ENCODE measurements at regions not wholly inside any gene's neighbourhood (a gene's known extent, or its start where the extent isn't known, plus 50 kb on each side); places are given as distances from the start of the nearest gene placed in this dataset.

GRCh38 chr5:105816961-105817360 lies 1853.8 kb downstream of the EFNA5 start:
- ChIA-PET POLR2A (no interaction called here), CTCF (no interaction called here)
- TF ChIP-seq PKNOX1 (IDR thresholded peaks at IDR 0.05), result no peak
- no peak for TF ChIP-seq SP1 (IDR thresholded peaks at IDR 0.05)
- no peak for DNase-seq (ENCODE audit: extremely low spot score)

- POLR2A ChIA-PET, result no interaction called here
- CTCF ChIA-PET, result no interaction called here
- no peak for DNase-seq (ENCODE audit: extremely low spot score)
- no peak for TF ChIP-seq LEF1 (IDR thresholded peaks at IDR 0.05; ENCODE audit: borderline replicate concordance)
- TF ChIP-seq HDGF (IDR thresholded peaks at IDR 0.05; ENCODE audit: borderline replicate concordance), result no peak
- TF ChIP-seq CTBP1 (IDR thresholded peaks at IDR 0.05; ENCODE audit: borderline replicate concordance), result no peak
- TF ChIP-seq ELF4 (IDR thresholded peaks at IDR 0.05), result no peak
- no peak for TF ChIP-seq SP1 (IDR thresholded peaks at IDR 0.05)
- TF ChIP-seq FOXM1 (IDR thresholded peaks at IDR 0.05; ENCODE audit: borderline replicate concordance), result no peak
- TF ChIP-seq FOXA1 (IDR thresholded peaks at IDR 0.05), result no peak
- TF ChIP-seq BHLHE40 (IDR thresholded peaks at IDR 0.05; ENCODE audit: borderline replicate concordance), result no peak
- TF ChIP-seq SUZ12 (IDR thresholded peaks at IDR 0.05), result no peak
These were observed 1858.4 kb downstream of the EFNA5 start for GRCh38 chr5:105812304-105812703.

GRCh38 chr5:105807951-105808350 lies 1862.8 kb downstream of the EFNA5 start:
- CTCF ChIA-PET, result no interaction called here
- DNase-seq (ENCODE audit: extremely low spot score), result no peak
- POLR2A ChIA-PET, result no interaction called here
- no peak for TF ChIP-seq SUZ12 (IDR thresholded peaks at IDR 0.05)
- no peak for TF ChIP-seq L3MBTL2 (conservative IDR thresholded peaks at IDR 0.05)
- TF ChIP-seq FOXM1 (IDR thresholded peaks at IDR 0.05; ENCODE audit: borderline replicate concordance), result no peak
- TF ChIP-seq FOXK2 (IDR thresholded peaks at IDR 0.05), result no peak
- no peak for TF ChIP-seq NFRKB (IDR thresholded peaks at IDR 0.05)
- no peak for TF ChIP-seq TARDBP (IDR thresholded peaks at IDR 0.05)
- no peak for TF ChIP-seq FOXA1 (IDR thresholded peaks at IDR 0.05)
- TF ChIP-seq SP1 (IDR thresholded peaks at IDR 0.05), result no peak
- no peak for TF ChIP-seq BHLHE40 (IDR thresholded peaks at IDR 0.05; ENCODE audit: borderline replicate concordance)
- no peak for TF ChIP-seq PKNOX1 (IDR thresholded peaks at IDR 0.05)
- no peak for TF ChIP-seq CTBP1 (IDR thresholded peaks at IDR 0.05; ENCODE audit: borderline replicate concordance)
- TF ChIP-seq LEF1 (IDR thresholded peaks at IDR 0.05; ENCODE audit: borderline replicate concordance), result no peak
- no peak for TF ChIP-seq HDGF (IDR thresholded peaks at IDR 0.05; ENCODE audit: borderline replicate concordance)
- TF ChIP-seq ZNF384 (IDR thresholded peaks at IDR 0.05), result no peak
- TF ChIP-seq ELF4 (IDR thresholded peaks at IDR 0.05), result no peak
- TF ChIP-seq ARNT (IDR thresholded peaks at IDR 0.05), result no peak

GRCh38 chr5:105807290-105807689 lies 1863.4 kb downstream of the EFNA5 start:
- DNase-seq (ENCODE audit: extremely low spot score), result no peak
- TF ChIP-seq FOXM1 (IDR thresholded peaks at IDR 0.05; ENCODE audit: borderline replicate concordance), result no peak
- TF ChIP-seq SP1 (IDR thresholded peaks at IDR 0.05), result no peak
- TF ChIP-seq BHLHE40 (IDR thresholded peaks at IDR 0.05; ENCODE audit: borderline replicate concordance), result no peak
- TF ChIP-seq FOXK2 (IDR thresholded peaks at IDR 0.05), result no peak
- no peak for TF ChIP-seq L3MBTL2 (conservative IDR thresholded peaks at IDR 0.05)
- TF ChIP-seq ARNT (IDR thresholded peaks at IDR 0.05), result no peak
- TF ChIP-seq FOXA1 (IDR thresholded peaks at IDR 0.05), result no peak
- TF ChIP-seq NFRKB (IDR thresholded peaks at IDR 0.05), result no peak
- ChIA-PET POLR2A (no interaction called here), CTCF (no interaction called here)

- POLR2A ChIA-PET, result no interaction called here
- CTCF ChIA-PET, result no interaction called here
- TF ChIP-seq FOXK2 (IDR thresholded peaks at IDR 0.05) (no peak), TARDBP (IDR thresholded peaks at IDR 0.05) (no peak), PKNOX1 (IDR thresholded peaks at IDR 0.05) (no peak), LEF1 (IDR thresholded peaks at IDR 0.05; ENCODE audit: borderline replicate concordance) (no peak), ZNF384 (IDR thresholded peaks at IDR 0.05) (no peak), L3MBTL2 (conservative IDR thresholded peaks at IDR 0.05) (no peak), NFRKB (IDR thresholded peaks at IDR 0.05) (no peak), HDGF (IDR thresholded peaks at IDR 0.05; ENCODE audit: borderline replicate concordance) (no peak), SP1 (IDR thresholded peaks at IDR 0.05) (no peak), FOXM1 (IDR thresholded peaks at IDR 0.05; ENCODE audit: borderline replicate concordance) (no peak), BHLHE40 (IDR thresholded peaks at IDR 0.05; ENCODE audit: borderline replicate concordance) (no peak), CTBP1 (IDR thresholded peaks at IDR 0.05; ENCODE audit: borderline replicate concordance) (no peak), FOXA1 (IDR thresholded peaks at IDR 0.05) (no peak), ELF4 (IDR thresholded peaks at IDR 0.05) (no peak), ARNT (IDR thresholded peaks at IDR 0.05) (no peak), SUZ12 (IDR thresholded peaks at IDR 0.05) (no peak)
- no peak for DNase-seq (ENCODE audit: extremely low spot score)
These were observed 1864.1 kb downstream of the EFNA5 start for GRCh38 chr5:105806596-105806995.

GRCh38 chr5:105803431-105803830 lies 1867.3 kb downstream of the EFNA5 start:
- no peak for TF ChIP-seq HDGF (IDR thresholded peaks at IDR 0.05; ENCODE audit: borderline replicate concordance)
- no peak for TF ChIP-seq BHLHE40 (IDR thresholded peaks at IDR 0.05; ENCODE audit: borderline replicate concordance)
- no peak for TF ChIP-seq LEF1 (IDR thresholded peaks at IDR 0.05; ENCODE audit: borderline replicate concordance)
- no peak for TF ChIP-seq NFRKB (IDR thresholded peaks at IDR 0.05)
- no peak for TF ChIP-seq L3MBTL2 (conservative IDR thresholded peaks at IDR 0.05)
- no peak for TF ChIP-seq FOXA1 (IDR thresholded peaks at IDR 0.05)
- TF ChIP-seq SP1 (IDR thresholded peaks at IDR 0.05), result no peak
- TF ChIP-seq FOXK2 (IDR thresholded peaks at IDR 0.05), result no peak
- TF ChIP-seq SUZ12 (IDR thresholded peaks at IDR 0.05), result no peak
- no peak for TF ChIP-seq ELF4 (IDR thresholded peaks at IDR 0.05)
- TF ChIP-seq CTBP1 (IDR thresholded peaks at IDR 0.05; ENCODE audit: borderline replicate concordance), result no peak
- TF ChIP-seq PKNOX1 (IDR thresholded peaks at IDR 0.05), result no peak
- no peak for TF ChIP-seq FOXM1 (IDR thresholded peaks at IDR 0.05; ENCODE audit: borderline replicate concordance)
- no peak for TF ChIP-seq ZNF384 (IDR thresholded peaks at IDR 0.05)
- TF ChIP-seq TARDBP (IDR thresholded peaks at IDR 0.05), result no peak
- no peak for TF ChIP-seq ARNT (IDR thresholded peaks at IDR 0.05)

More at GRCh38 chr5:105803431-105803830, 1867.3 kb downstream of the EFNA5 start:
- POLR2A ChIA-PET, result no interaction called here
- CTCF ChIA-PET, result no interaction called here
- DNase-seq (ENCODE audit: extremely low spot score), result no peak

Data from HEK293T (cell line).